WERI-Rb-1 (cell line): ENCODE measurements at regions not wholly inside any gene's neighbourhood (a gene's known extent, or its start where the extent isn't known, plus 50 kb on each side); places are given as distances from the start of the nearest gene placed in this dataset.

ENCODE experiments used
- DNase-seq: peaks from one replicate; pipeline ENCODE4 v3.0.0-alpha.2; 2020
- H3K27ac ChIP-seq: fragments of 250-450 bp; sonication (Bioruptor Pico); 2 replicates; pipeline ENCODE4 v1.5.1; 2020; ENCODE audit warnings: mild to moderate bottlenecking, moderate library complexity
- H3K27me3 ChIP-seq: fragments of 250-450 bp; sonication (Bioruptor Pico); 2 replicates; pipeline ENCODE4 v1.5.1; 2021; ENCODE audit warnings: mild to moderate bottlenecking, low read depth, moderate library complexity; ENCODE audit not compliant: insufficient read depth, severe bottlenecking
- H3K36me3 ChIP-seq: fragments of 250-450 bp; sonication (Bioruptor Pico); 2 replicates; pipeline ENCODE4 v1.5.1; 2020; ENCODE audit warnings: mild to moderate bottlenecking, moderate library complexity
- H3K4me3 ChIP-seq: 2 replicates; pipeline ENCODE4 v1.5.1; 2011; ENCODE audit warnings: low read depth, mild to moderate bottlenecking, control low read depth, low read length
- H3K9me3 ChIP-seq: fragments of 250-450 bp; sonication (Bioruptor Pico); 2 replicates; pipeline ENCODE4 v1.5.1; 2021; ENCODE audit warnings: mild to moderate bottlenecking, moderate library complexity; ENCODE audit not compliant: severe bottlenecking
- CTCF ChIP-seq: IDR thresholded peaks from 2 replicates; pipeline ENCODE4 v1.5.1; 2011; ENCODE audit warnings: low read depth, mild to moderate bottlenecking, control low read depth, inconsistent platforms, low read length

- Histone ChIP-seq H3K4me3 (no peak overlapping the region), H3K27ac (no peak overlapping the region), H3K27me3 (no peaks in the 10 kb centered on the region), H3K36me3 (no peaks in the 10 kb centered on the region), H3K9me3 (no peaks in the 10 kb centered on the region)
- DNase-seq = no peak
- TF ChIP-seq CTCF = no peak
These were observed 325.1 kb downstream of the RNF144A start for GRCh38 chr2:7242189-7242867.

DNA sequence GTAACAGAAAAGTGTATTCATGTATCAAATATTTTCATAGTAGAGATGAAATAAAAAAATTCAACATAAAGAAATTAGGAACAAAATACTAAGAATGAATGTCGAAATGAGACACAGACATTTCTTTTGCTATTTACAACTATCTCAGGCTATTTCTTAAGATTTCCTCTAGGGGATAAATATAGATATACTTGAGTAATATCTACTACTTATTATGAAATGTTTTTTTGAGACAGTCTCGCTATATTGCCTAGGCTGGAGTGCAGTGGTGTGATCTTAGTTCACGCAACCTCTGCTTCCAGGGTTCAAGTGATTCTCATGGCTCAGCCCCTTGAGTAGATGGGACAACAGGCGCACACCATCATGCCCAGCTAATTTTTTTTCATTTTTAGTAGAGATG, 326.1 kb downstream of the RNF144A start:
- no peak overlapping the region for H3K4me3 ChIP-seq
- no peaks in the 10 kb centered on the region for H3K9me3 ChIP-seq
- no peak for DNase-seq
- no peaks in the 10 kb centered on the region for H3K36me3 ChIP-seq
- TF ChIP-seq CTCF = no peak
- no peaks in the 10 kb centered on the region for H3K27me3 ChIP-seq
- H3K27ac ChIP-seq = no peak overlapping the region

DNA sequence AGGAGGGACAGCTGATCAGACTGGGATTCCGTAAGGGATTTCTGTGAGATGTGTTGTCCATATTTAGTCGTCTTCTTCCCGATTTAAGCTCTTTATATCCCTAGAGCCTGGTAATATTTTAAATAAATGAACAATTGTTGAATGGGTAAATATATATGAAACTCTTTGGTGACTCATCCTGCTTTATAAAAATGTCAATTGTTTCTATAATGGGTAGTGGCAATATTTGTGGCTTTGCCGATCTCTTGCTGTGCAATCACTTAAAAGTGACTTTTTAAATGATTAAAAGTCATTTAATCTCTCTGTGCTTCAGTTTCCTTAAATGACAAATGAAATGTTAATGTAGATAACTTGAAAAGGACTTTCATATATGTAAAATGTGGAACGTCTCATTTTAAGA, 339.2 kb downstream of the RNF144A start:
- no peaks in the 10 kb centered on the region for H3K9me3 ChIP-seq
- no peak for DNase-seq
- no peaks in the 10 kb centered on the region for H3K27me3 ChIP-seq
- no peak for TF ChIP-seq CTCF
- H3K4me3 ChIP-seq = no peak overlapping the region
- no peak overlapping the region for H3K27ac ChIP-seq
- no peaks in the 10 kb centered on the region for H3K36me3 ChIP-seq

- H3K27ac ChIP-seq = no peak overlapping the region
- H3K4me3 ChIP-seq = no peak overlapping the region
- DNase-seq = no peak
- no peaks in the 10 kb centered on the region for H3K27me3 ChIP-seq
- H3K9me3 ChIP-seq = no peaks in the 10 kb centered on the region
- TF ChIP-seq CTCF = no peak
- no peaks in the 10 kb centered on the region for H3K36me3 ChIP-seq
These were observed 345.5 kb downstream of the RNF144A start for GRCh38 chr2:7262727-7263126.

DNA sequence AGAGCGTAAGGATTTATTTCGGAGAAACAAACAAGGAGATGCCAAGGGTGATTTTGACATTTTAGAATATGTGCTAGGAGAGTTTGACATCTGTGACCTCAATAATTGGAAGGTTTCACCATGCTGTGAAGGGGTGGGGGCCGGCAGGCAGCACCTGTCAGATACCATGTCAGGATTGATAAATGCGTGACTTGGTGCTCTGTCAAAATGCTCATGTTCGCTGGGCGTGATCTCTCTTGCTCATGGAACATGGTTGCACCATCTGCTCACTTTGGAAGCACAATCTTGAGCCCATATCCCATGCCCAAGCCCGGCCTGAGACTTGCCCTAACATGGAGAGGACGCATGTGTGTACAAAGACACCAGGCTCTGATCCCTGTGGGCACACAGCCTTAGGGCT, 347.6 kb downstream of the RNF144A start:
- no peak overlapping the region for H3K27ac ChIP-seq
- H3K9me3 ChIP-seq = no peaks in the 10 kb centered on the region
- H3K27me3 ChIP-seq = no peaks in the 10 kb centered on the region
- no peak for DNase-seq
- no peak overlapping the region for H3K4me3 ChIP-seq
- no peak for TF ChIP-seq CTCF
- no peaks in the 10 kb centered on the region for H3K36me3 ChIP-seq

DNA sequence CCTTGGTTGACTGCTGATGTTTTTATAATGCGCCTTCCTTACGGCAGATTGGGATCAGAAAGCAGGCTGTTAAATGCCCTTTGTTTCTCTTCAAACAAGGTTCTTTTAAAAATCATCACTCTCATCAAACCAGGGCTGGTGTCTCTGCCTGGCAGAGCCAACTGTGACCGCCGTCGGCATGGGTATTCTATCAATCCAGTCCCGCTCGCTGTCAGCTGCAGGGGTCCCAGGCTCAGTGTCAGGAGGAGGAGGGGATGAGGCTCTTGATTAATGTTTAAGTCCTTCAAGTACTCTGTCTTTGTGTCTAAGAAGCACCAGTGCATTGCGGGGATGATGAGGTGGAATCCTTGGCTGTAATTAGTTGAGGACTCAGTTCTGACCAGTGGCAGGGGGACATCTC, 348.1 kb downstream of the RNF144A start:
- Histone ChIP-seq H3K36me3 (no peaks in the 10 kb centered on the region), H3K9me3 (no peaks in the 10 kb centered on the region), H3K27me3 (no peaks in the 10 kb centered on the region), H3K4me3 (no peak overlapping the region), H3K27ac (no peak overlapping the region)
- TF ChIP-seq CTCF = no peak
- DNase-seq = no peak
